NT2/D1 (cell line): ENCODE measurements at regions not wholly inside any gene's neighbourhood (a gene's known extent, or its start where the extent isn't known, plus 50 kb on each side); places are given as distances from the start of the nearest gene placed in this dataset.
"Not testable (repeated sequence)": the region's sequence is repeated elsewhere in the genome, so short reads cannot be mapped to it uniquely, and the experiment has no call there.

Experiments used
- DNase-seq: peaks from one replicate; pipeline ENCODE4 v3.0.0-alpha.2; 2011; ENCODE audit warnings: low read depth, low spot score
- H3K27me3 ChIP-seq: 2 replicates; pipeline ENCODE4 v1.6.0; 2011; ENCODE audit warnings: mild to moderate bottlenecking; ENCODE audit not compliant: insufficient read length, insufficient read depth
- H3K36me3 ChIP-seq: 2 replicates; pipeline ENCODE4 v1.6.1; 2011; ENCODE audit warnings: mild to moderate bottlenecking, low read length, mixed read lengths; ENCODE audit not compliant: insufficient read depth, insufficient read length
- H3K4me1 ChIP-seq: 2 replicates; pipeline ENCODE4 v1.5.1; 2011; ENCODE audit not compliant: insufficient read depth, insufficient read length
- H3K4me3 ChIP-seq: 2 replicates; pipeline ENCODE4 v1.5.1; 2011; ENCODE audit warnings: low read depth; ENCODE audit not compliant: insufficient read length
- H3K9ac ChIP-seq: 2 replicates; pipeline ENCODE4 v1.6.0; 2011; ENCODE audit warnings: low read depth; ENCODE audit not compliant: insufficient read length
- H3K9me3 ChIP-seq: 2 replicates; pipeline ENCODE4 v1.5.1; 2011; ENCODE audit warnings: mild to moderate bottlenecking, low read length; ENCODE audit not compliant: insufficient read depth
- SUZ12 ChIP-seq: IDR thresholded peaks from 2 replicates; pipeline ENCODE4 v1.6.1; 2011; ENCODE audit not compliant: insufficient read length, insufficient read depth; ENCODE audit errors: extremely low read depth
- YY1 ChIP-seq: IDR thresholded peaks from 2 replicates; pipeline ENCODE4 v1.6.1; 2011; ENCODE audit not compliant: insufficient read length, insufficient read depth
- ZNF274 ChIP-seq: IDR thresholded peaks from 2 replicates; pipeline ENCODE4 v1.6.1; 2011; ENCODE audit warnings: mild to moderate bottlenecking, low read depth, low read length

- H3K4me1 ChIP-seq = no peaks in the 10 kb centered on the region
- no peak for DNase-seq
- no peaks in the 10 kb centered on the region for H3K36me3 ChIP-seq
- TF ChIP-seq SUZ12 (no peak), ZNF274 (no peak), YY1 (no peak)
- H3K9me3 ChIP-seq = no peaks in the 10 kb centered on the region
- H3K4me3 ChIP-seq = no peak overlapping the region
- H3K9ac ChIP-seq = no peak overlapping the region
- H3K27me3 ChIP-seq = no peaks in the 10 kb centered on the region
These were observed 502.1 kb downstream of the ZBBX start for GRCh38 chr3:166877971-166878370.

DNA sequence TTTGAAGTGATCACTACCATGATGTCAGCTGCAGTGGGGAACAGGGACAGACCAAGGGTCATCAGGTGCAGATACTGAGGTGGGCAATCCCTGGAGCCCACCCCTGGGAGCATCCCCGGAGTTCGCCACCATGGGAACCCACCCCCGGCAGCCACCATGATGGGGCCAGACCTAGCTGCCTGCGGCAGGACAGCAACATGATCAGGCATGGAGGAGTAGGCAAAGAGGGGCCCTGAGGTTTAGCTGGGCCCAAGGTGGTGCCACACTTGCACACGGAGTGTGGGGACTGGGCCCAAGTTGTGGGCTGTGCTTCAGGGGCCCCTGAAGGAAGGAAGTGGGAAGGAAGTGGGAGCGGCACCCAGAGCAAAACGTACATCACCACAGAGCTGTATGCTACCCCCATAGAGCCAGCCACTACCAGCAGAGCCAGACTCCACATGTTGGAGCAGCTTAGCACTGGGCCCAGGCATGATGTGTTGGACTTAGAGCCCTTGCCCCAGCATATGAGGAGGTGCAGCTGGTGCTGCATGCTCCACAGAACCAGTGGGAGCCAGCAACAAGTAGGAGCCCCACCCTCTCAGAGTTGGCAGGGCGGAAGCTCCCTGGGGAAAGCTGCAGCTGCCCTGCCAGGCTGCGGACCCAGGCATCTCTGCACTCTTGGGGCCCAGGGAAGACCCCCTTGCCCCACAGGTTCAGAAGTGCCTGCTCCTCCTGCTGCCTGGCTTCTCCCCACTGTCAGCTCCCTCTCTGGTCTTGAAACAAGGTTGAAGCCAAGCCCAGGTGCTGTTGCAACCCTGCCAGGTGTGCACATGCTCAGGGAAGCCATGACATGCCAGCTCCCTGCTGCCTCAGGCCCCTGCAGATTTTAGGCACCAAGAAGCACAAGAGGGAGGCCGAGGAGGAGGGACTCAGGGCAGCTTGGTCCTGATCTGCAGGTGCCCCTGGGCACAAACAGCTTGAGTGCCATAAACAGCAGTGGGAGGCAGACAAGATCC is 515.3 kb downstream of the ZBBX start:
- Histone ChIP-seq H3K9ac (no peak overlapping the region), H3K36me3 (no peaks in the 10 kb centered on the region), H3K27me3 (no peaks in the 10 kb centered on the region), H3K4me1 (no peaks in the 10 kb centered on the region), H3K9me3 (peaks cover 17% of the 10 kb centered on the region; the same call in 1 of the 2 replicates), H3K4me3 (no peak overlapping the region)
- no peak for DNase-seq
- TF ChIP-seq ZNF274 (no peak), SUZ12 (no peak), YY1 (no peak)

- Histone ChIP-seq H3K4me1 (no peaks in the 10 kb centered on the region), H3K36me3 (no peaks in the 10 kb centered on the region), H3K4me3 (no peak overlapping the region), H3K9ac (no peak overlapping the region), H3K9me3 (peaks cover 6% of the 10 kb centered on the region; the same call in 1 of the 2 replicates), H3K27me3 (no peaks in the 10 kb centered on the region)
- DNase-seq = no peak
- TF ChIP-seq YY1 (no peak), SUZ12 (no peak), ZNF274 (no peak)
These were observed 519.9 kb downstream of the ZBBX start for GRCh38 chr3:166860217-166860616.

DNA sequence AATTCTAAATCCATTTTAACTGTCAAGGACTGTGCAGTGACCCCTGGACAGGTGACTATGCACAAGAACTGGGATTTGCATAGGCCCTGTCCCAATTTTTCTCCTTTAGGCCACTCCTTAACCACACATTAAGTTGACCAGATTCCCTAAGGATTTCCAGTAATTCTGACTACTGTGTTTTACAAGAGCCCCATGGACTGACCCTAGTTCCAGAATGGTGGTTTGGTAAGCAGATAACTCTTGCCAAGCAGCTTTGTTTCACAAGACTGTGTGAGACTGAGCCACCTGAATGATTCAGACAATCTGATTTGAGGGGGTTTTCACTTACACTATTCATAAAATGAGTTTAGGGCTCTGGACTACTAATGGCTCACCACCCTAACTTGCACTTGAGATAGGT is 535.8 kb downstream of the ZBBX start:
- H3K4me3 ChIP-seq = no peak overlapping the region
- no peaks in the 10 kb centered on the region for H3K9me3 ChIP-seq
- no peak for DNase-seq
- TF ChIP-seq YY1 (no peak), ZNF274 (no peak), SUZ12 (no peak)
- no peaks in the 10 kb centered on the region for H3K27me3 ChIP-seq
- no peaks in the 10 kb centered on the region for H3K36me3 ChIP-seq
- H3K4me1 ChIP-seq = no peaks in the 10 kb centered on the region
- H3K9ac ChIP-seq = no peak overlapping the region

DNA sequence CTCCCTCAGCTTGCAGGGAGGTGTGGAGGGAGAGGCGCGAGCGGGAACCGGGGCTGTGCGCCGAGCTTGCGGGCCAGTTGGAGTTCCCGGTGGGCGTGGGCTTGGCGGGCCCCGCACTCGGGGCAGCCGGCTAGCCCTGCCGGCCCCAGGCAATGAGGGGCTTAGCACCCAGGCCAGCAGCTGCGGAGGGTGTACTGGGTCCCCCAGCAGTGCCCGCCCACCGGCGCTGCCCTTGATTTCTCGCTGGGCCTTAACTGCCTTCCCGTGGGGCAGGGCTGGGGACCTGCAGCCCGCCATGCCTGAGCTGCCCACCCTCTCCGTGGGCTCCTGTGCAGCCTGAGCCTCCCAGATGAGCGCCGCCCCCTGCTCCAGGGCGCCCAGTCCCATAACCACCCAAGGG is 537.3 kb downstream of the ZBBX start:
- not testable (repeated sequence) for H3K9ac ChIP-seq, H3K36me3 ChIP-seq, H3K27me3 ChIP-seq, H3K4me3 ChIP-seq, DNase-seq, H3K4me1 ChIP-seq, H3K9me3 ChIP-seq

DNA sequence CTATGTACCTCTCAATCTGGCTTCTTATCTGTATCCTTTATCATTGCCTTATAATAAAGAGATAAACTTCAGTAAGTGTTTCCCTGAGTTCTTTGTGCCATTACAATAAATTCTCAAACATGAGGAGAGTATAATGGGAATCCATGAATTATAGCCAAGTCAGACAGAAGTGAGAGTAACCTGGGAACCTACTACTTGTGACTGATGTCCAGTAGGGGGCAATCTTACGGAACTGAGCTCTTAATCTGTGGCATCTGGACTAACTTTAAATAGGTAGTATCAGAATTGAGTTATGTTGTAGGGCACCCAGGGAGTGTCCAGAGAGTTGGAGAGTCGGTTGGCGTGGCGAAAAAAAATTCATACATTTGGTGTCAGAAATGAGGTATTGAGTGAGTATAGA is 542.6 kb downstream of the ZBBX start:
- no peak overlapping the region for H3K4me3 ChIP-seq
- no peak for TF ChIP-seq SUZ12
- TF ChIP-seq YY1 = no peak
- no peak for TF ChIP-seq ZNF274
- DNase-seq = peak; percentile 32

DNA sequence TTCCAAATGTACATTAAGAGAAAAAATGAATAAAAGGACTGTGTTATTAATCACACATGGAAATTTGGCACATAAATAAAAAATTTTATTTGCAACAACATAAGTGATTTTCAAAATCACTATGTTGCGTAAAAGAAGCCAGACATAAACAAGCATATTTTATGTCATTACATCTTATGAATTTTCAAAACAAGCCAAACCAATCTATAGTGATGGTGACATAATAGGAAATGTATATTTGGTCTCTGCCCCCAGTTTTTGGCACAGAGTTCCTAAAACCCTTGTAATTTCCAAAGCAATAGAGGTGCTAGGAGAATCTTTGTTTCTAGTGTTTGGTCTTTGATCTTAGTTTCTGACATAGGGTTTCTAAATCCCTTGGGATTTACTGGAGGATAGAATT is 543.3 kb downstream of the ZBBX start:
- H3K36me3 ChIP-seq = no peaks in the 10 kb centered on the region
- H3K4me3 ChIP-seq = no peak overlapping the region
- H3K27me3 ChIP-seq = no peaks in the 10 kb centered on the region
- TF ChIP-seq YY1 (no peak), SUZ12 (no peak), ZNF274 (no peak)
- no peak overlapping the region for H3K9ac ChIP-seq
- no peaks in the 10 kb centered on the region for H3K9me3 ChIP-seq
- no peaks in the 10 kb centered on the region for H3K4me1 ChIP-seq
- no peak for DNase-seq

More for the DNA sequence above, 542.6 kb downstream of the ZBBX start:
- Histone ChIP-seq H3K27me3 (no peaks in the 10 kb centered on the region), H3K4me1 (no peaks in the 10 kb centered on the region), H3K9ac (no peak overlapping the region), H3K36me3 (no peaks in the 10 kb centered on the region), H3K9me3 (no peaks in the 10 kb centered on the region)
